ENCODE measurements at regions not wholly inside any gene's neighbourhood (a gene's known extent, or its start where the extent isn't known, plus 50 kb on each side); places are given as distances from the start of the nearest gene placed in this dataset.
"Not testable (repeated sequence)": the region's sequence is repeated elsewhere in the genome, so short reads cannot be mapped to it uniquely, and the experiment has no call there.

DNA sequence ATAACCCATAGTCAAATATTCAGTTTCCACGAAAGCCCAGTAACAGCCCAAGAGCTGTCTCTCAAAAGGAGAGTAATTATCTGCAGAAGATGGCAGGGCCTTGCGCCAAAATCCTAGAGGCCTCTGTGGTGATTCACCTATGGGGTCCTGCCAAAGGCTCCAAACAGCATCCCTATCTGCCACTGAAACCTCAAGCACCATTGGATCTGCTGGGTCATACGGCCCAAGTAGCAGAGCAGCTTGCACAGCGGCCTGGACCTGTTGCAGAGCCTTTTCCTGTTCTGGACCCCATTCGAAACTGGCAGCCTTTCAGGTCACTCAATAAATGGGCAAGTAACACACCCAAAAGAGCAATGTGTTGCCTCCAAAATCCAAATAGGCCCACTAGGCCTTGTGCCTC lies 183.2 kb upstream of the IPO5 start:
- TF ChIP-seq, protein P1, sequence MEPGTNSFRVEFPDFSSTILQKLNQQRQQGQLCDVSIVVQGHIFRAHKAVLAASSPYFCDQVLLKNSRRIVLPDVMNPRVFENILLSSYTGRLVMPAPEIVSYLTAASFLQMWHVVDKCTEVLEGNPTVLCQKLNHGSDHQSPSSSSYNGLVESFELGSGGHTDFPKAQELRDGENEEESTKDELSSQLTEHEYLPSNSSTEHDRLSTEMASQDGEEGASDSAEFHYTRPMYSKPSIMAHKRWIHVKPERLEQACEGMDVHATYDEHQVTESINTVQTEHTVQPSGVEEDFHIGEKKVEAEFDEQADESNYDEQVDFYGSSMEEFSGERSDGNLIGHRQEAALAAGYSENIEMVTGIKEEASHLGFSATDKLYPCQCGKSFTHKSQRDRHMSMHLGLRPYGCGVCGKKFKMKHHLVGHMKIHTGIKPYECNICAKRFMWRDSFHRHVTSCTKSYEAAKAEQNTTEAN (CRISPR knock-in tag; conservative IDR thresholded peaks at IDR 0.05), result not testable (repeated sequence)
- TF ChIP-seq ATF3 (CRISPR knock-in tag; IDR thresholded peaks at IDR 0.05); ELF4 (CRISPR knock-in tag; IDR thresholded peaks at IDR 0.05; ENCODE audit: borderline replicate concordance); SKI (IDR thresholded peaks at IDR 0.05; ENCODE audit: partially characterized antibody); ERF (CRISPR knock-in tag; IDR thresholded peaks at IDR 0.05); KLF9 (CRISPR knock-in tag; IDR thresholded peaks at IDR 0.05; ENCODE audit: low read depth); JUN (CRISPR knock-in tag; IDR thresholded peaks at IDR 0.05); ZNF18 (CRISPR knock-in tag; IDR thresholded peaks at IDR 0.05; ENCODE audit: insufficient replicate concordance); NR2C2 (CRISPR knock-in tag; IDR thresholded peaks at IDR 0.05; ENCODE audit: borderline replicate concordance): not testable (repeated sequence)
